Esophagus muscularis mucosa (tissue), 3 donors: ENCODE measurements at regions not wholly inside any gene's neighbourhood (a gene's known extent, or its start where the extent isn't known, plus 50 kb on each side); places are given as distances from the start of the nearest gene placed in this dataset.

Experiments used
- CTCF ChIP-seq, 3 experiments: fragments of 200-600 bp in 2 of 3; fragments of 450-650 bp in 1 of 3; sonication (generic) in 2 of 3; IDR thresholded peaks; one replicate each; pipeline ENCODE4 v1.5.1; 2017 to 2019; ENCODE audit warnings: antibody characterized with exemption in 3 of 3, mild to moderate bottlenecking in 2 of 3, moderate library complexity in 1 of 3
- EP300 ChIP-seq: sonication (generic); formaldehyde crosslinking; IDR thresholded peaks from one replicate; pipeline ENCODE4 v1.6.1; 2017; ENCODE audit warnings: antibody characterized with exemption

DNA sequence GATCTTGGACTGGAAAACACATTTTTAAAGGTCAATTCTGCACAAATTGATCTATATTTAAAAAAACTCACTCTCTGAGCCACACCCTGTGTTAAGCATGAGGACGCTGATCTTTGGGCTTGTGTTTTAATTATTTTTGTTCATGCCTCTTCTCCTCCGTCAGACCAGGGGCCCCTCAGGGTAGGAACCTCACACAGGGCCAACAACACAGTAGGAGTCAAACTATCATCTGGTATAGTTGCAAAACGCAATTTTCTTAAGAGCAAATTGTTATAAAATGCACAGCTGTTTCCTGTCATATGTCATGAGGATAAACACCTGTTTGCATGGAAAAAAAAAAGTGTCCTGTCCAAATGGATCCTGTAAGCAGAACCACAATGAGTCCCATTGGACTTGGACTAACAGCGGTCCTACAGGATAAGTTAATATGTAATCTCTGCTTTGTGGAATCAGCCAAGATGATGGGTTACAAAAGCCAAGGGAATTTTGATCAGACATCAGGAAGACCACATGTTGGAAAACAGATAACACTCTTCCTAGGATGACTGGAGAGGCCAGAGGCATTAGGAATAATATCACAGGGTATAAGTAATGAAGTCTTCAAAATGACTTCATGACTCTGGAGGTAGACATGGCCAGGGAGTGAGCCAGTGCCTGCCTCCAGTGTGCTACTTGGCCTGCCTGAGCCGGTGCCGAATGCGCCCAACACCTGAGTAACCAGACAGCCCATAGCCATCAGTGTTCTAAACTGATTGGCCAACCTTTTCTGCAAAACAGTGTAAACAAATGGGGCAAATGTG is 184.9 kb upstream of the ADCY1 start:
- no peak for TF ChIP-seq CTCF (IDR thresholded peaks at IDR 0.05)
- TF ChIP-seq EP300 = no peak
